Tibial nerve (tissue), 3 donors: ENCODE measurements at regions not wholly inside any gene's neighbourhood (a gene's known extent, or its start where the extent isn't known, plus 50 kb on each side); places are given as distances from the start of the nearest gene placed in this dataset.

Experiments used
- CTCF ChIP-seq, 5 experiments: fragments of 200-600 bp in 3 of 5; fragments of 450-650 bp in 2 of 5; sonication (generic) in 3 of 5; IDR thresholded peaks; one replicate each; pipeline ENCODE4 v1.5.1; 2016 to 2019; ENCODE audit warnings: antibody characterized with exemption in 5 of 5, mild to moderate bottlenecking in 3 of 5, moderate library complexity in 2 of 5
- POLR2A ChIP-seq, 2 donors: fragments of 450-650 bp; IDR thresholded peaks; one replicate each; pipeline ENCODE4 v1.6.1; 2017; ENCODE audit warnings: antibody characterized with exemption in 2 of 2, mild to moderate bottlenecking in 2 of 2, moderate library complexity in 2 of 2

GRCh38 chr7:14959339-14959738 is 56.8 kb upstream of the DGKB start:
- TF ChIP-seq CTCF (IDR thresholded peaks at IDR 0.05), result no peak
- no peak for TF ChIP-seq POLR2A (IDR thresholded peaks at IDR 0.05)
